ENCODE measurements at regions not wholly inside any gene's neighbourhood (a gene's known extent, or its start where the extent isn't known, plus 50 kb on each side); places are given as distances from the start of the nearest gene placed in this dataset.

GRCh38 chr18:64276311-64277090 is 127.6 kb upstream of the LINC00305 start:
- H3K27ac Mint-ChIP-seq (ENCODE audit: unreplicated experiment) = no peak overlapping the region
- H3K4me1 Mint-ChIP-seq (ENCODE audit: unreplicated experiment) = no peaks in the 10 kb centered on the region
- H3K9me3 Mint-ChIP-seq (ENCODE audit: unreplicated experiment) = peaks cover 9% of the 10 kb centered on the region
- DNase-seq (ENCODE audit: extremely low spot score, unreplicated experiment) = no peak
- H3K36me3 Mint-ChIP-seq (ENCODE audit: unreplicated experiment) = no peaks in the 10 kb centered on the region
- no peaks in the 10 kb centered on the region for H3K27me3 Mint-ChIP-seq (ENCODE audit: unreplicated experiment)
- H3K4me3 Mint-ChIP-seq (ENCODE audit: unreplicated experiment) = no peak overlapping the region
- TF ChIP-seq CTCF (IDR thresholded peaks at IDR 0.05) = no peak

- Mint-ChIP-seq H3K27ac (ENCODE audit: unreplicated experiment) (no peak overlapping the region), H3K27me3 (ENCODE audit: unreplicated experiment) (no peaks in the 10 kb centered on the region), H3K9me3 (ENCODE audit: unreplicated experiment) (peaks cover 9% of the 10 kb centered on the region), H3K4me1 (ENCODE audit: unreplicated experiment) (no peaks in the 10 kb centered on the region), H3K36me3 (ENCODE audit: unreplicated experiment) (no peaks in the 10 kb centered on the region), H3K4me3 (ENCODE audit: unreplicated experiment) (no peak overlapping the region)
- TF ChIP-seq CTCF (IDR thresholded peaks at IDR 0.05) = no peak
- no peak for DNase-seq (ENCODE audit: extremely low spot score, unreplicated experiment)
These were observed 126.9 kb upstream of the LINC00305 start for GRCh38 chr18:64275593-64276300.

DNA sequence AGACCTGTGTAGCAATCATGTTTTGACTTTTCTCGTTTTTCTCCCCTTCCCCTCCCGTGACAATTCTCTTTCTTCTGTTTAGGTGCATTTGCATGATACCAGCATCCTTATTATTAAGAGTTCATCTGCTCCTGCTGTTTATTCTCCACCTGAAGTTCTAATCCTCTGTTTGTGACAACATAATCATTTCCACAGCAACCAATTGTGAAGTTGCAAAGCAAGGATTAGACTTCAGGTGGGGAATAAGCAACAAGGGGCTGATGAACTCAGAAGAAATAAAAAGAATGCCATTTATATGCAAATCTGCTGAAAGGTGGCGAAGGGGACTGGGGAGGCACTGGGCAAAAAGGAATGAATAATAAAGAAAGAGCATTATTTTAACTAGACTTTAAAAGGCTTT is 124.8 kb upstream of the LINC00305 start:
- H3K4me3 Mint-ChIP-seq (ENCODE audit: unreplicated experiment) = no peak overlapping the region
- DNase-seq (ENCODE audit: extremely low spot score, unreplicated experiment) = no peak
- peaks cover 9% of the 10 kb centered on the region for H3K9me3 Mint-ChIP-seq (ENCODE audit: unreplicated experiment)
- H3K4me1 Mint-ChIP-seq (ENCODE audit: unreplicated experiment) = no peaks in the 10 kb centered on the region
- TF ChIP-seq CTCF (IDR thresholded peaks at IDR 0.05) = no peak
- H3K27ac Mint-ChIP-seq (ENCODE audit: unreplicated experiment) = no peak overlapping the region
- H3K27me3 Mint-ChIP-seq (ENCODE audit: unreplicated experiment) = no peaks in the 10 kb centered on the region
- no peaks in the 10 kb centered on the region for H3K36me3 Mint-ChIP-seq (ENCODE audit: unreplicated experiment)

- no peaks in the 10 kb centered on the region for H3K36me3 Mint-ChIP-seq (ENCODE audit: unreplicated experiment)
- no peak overlapping the region for H3K27ac Mint-ChIP-seq (ENCODE audit: unreplicated experiment)
- no peak overlapping the region for H3K4me3 Mint-ChIP-seq (ENCODE audit: unreplicated experiment)
- DNase-seq (ENCODE audit: extremely low spot score, unreplicated experiment) = no peak
- H3K27me3 Mint-ChIP-seq (ENCODE audit: unreplicated experiment) = no peaks in the 10 kb centered on the region
- H3K9me3 Mint-ChIP-seq (ENCODE audit: unreplicated experiment) = peaks cover 9% of the 10 kb centered on the region
- TF ChIP-seq CTCF (IDR thresholded peaks at IDR 0.05) = no peak
- no peaks in the 10 kb centered on the region for H3K4me1 Mint-ChIP-seq (ENCODE audit: unreplicated experiment)
These were observed 123.2 kb upstream of the LINC00305 start for GRCh38 chr18:64271975-64272659.

GRCh38 chr18:64271246-64271645 is 122.4 kb upstream of the LINC00305 start:
- H3K9me3 Mint-ChIP-seq (ENCODE audit: unreplicated experiment) = peaks cover 5% of the 10 kb centered on the region
- no peaks in the 10 kb centered on the region for H3K36me3 Mint-ChIP-seq (ENCODE audit: unreplicated experiment)
- TF ChIP-seq CTCF (IDR thresholded peaks at IDR 0.05) = no peak
- H3K27me3 Mint-ChIP-seq (ENCODE audit: unreplicated experiment) = no peaks in the 10 kb centered on the region
- no peak overlapping the region for H3K27ac Mint-ChIP-seq (ENCODE audit: unreplicated experiment)
- DNase-seq (ENCODE audit: extremely low spot score, unreplicated experiment) = no peak
- H3K4me3 Mint-ChIP-seq (ENCODE audit: unreplicated experiment) = no peak overlapping the region
- no peaks in the 10 kb centered on the region for H3K4me1 Mint-ChIP-seq (ENCODE audit: unreplicated experiment)

All from osteocyte (in vitro differentiated cells).